Heart right ventricle (tissue), 16 donors: ENCODE measurements at regions not wholly inside any gene's neighbourhood (a gene's known extent, or its start where the extent isn't known, plus 50 kb on each side); places are given as distances from the start of the nearest gene placed in this dataset.

Experiments used
- ATAC-seq, 8 donors: fragments of 200-7000 bp; cut with Tn5 transposase; one replicate each; pipeline ENCODE4 v1.9.1; 2020; ENCODE audit warnings: mild to moderate bottlenecking in 8 of 8, moderate library complexity in 8 of 8, moderate number of reproducible peaks in 1 of 8
- DNase-seq, 2 donors: peaks; one replicate each; pipeline ENCODE4 v3.0.0-alpha.2; 2020
- H3K27ac ChIP-seq, 10 donors: fragments of 200-600 bp; sonication (generic) in 2 of 10; one replicate each; pipeline versions ENCODE4 v1.5.0 to v1.8.0; 2020 to 2022; ENCODE audit warnings: mild to moderate bottlenecking in 3 of 10
- H3K27me3 ChIP-seq, 7 donors: fragments of 200-600 bp; one replicate each; pipeline ENCODE4 v1.8.0; 2021 to 2022; ENCODE audit warnings: mild to moderate bottlenecking in 2 of 7
- H3K36me3 ChIP-seq, 9 donors: fragments of 200-600 bp; sonication (generic) in 1 of 9; one replicate each; pipeline versions ENCODE4 v1.5.0 to v1.8.0; 2020 to 2022; ENCODE audit warnings: mild to moderate bottlenecking in 2 of 9
- H3K4me1 ChIP-seq, 9 donors: fragments of 200-600 bp; sonication (generic) in 1 of 9; one replicate each; pipeline versions ENCODE4 v1.5.0 to v1.8.0; 2020 to 2022; ENCODE audit warnings: mild to moderate bottlenecking in 4 of 9
- H3K4me3 ChIP-seq, 10 donors: fragments of 200-600 bp; sonication (generic) in 2 of 10; one replicate each; pipeline versions ENCODE4 v1.5.0 to v1.8.0; 2020 to 2022; ENCODE audit warnings: mild to moderate bottlenecking in 7 of 10, moderate library complexity in 2 of 10
- H3K9me3 ChIP-seq, 11 donors: fragments of 200-600 bp in 10 of 11; sonication (generic) in 2 of 11; one replicate each; pipeline versions ENCODE4 v1.5.0 to v1.8.0; 2013 to 2022; ENCODE audit warnings: mild to moderate bottlenecking in 2 of 11, control low read depth in 1 of 11, moderate library complexity in 1 of 11
- CTCF ChIP-seq, 9 donors: fragments of 200-600 bp; sonication (generic) in 2 of 9; IDR thresholded peaks; one replicate each; pipeline versions ENCODE4 v1.5.0 to v1.8.0; 2021 to 2022; ENCODE audit warnings: antibody characterized with exemption in 9 of 9, mild to moderate bottlenecking in 5 of 9, moderate library complexity in 1 of 9
- WGBS, 2 donors: extraction: QIAGEN DNeasy Blood & Tissue Kit; methylation state at CpG; one replicate each; pipeline ENCODE4 v1.1.7; 2013; ENCODE audit warnings: inconsistent platforms in 1 of 2; 5-methylcytosine and 5-hydroxymethylcytosine counted together
- intact Hi-C, 10 donors: fragments of 100-400 bp; cut with DNase I; formaldehyde crosslinking; loops; one replicate each; pipeline versions ENCODE4 v1.11.1 to v1.14.2; 2022
- donor health status: Arrhythmogenic right ventricular cardiomyopathy.
- donor health status: ischemic (EF 13 %, LVEDD 7.1; RV severe dilation, severe dysfunction).
- donor health status: healthy with polysubstance abuse.
- donor health status: DM: no; HTN: yes; CAD: no.
- donor health status: DM: no; HTN: no; CAD: no.
- donor health status: ischemic (EF 25% LVEDD 6.9; RV normal size, moderate dysfunction).
- donor health status: ischemic (EF 25% LVEDD 5.7; RV mildly dilated, moderate dysfunction).
- donor health status: healthy.
- donor health status: DM: yes; HTN: yes; CAD: no.
- donor health status: Ischemic cardiomyopathy.
- donor health status: ischemic (EF 35%, LVEDD 5.7; RV mildly dilated, moderate dysfunction).
- donor health status: nonischemic (EF 11% LVEDD 7.7; RV severe dilation, severe dysfunction).
- donor health status: DM: yes; HTN: yes; CAD: no.
- donor health status: PGD.
- donor health status: ischemic (EF 29% LVEDD 5.4; RV normal size, mild dysfunction).
- donor health status: nonischemic (EF 23%, LVEDD 6.1; RV moderate dilation, normal function).

GRCh38 chr6:141483598-141484061 lies 649.1 kb upstream of the GJE1 start:
- Histone ChIP-seq H3K9me3 (no peaks in the 10 kb centered on the region), H3K27me3 (no peaks in the 10 kb centered on the region), H3K4me1 (peaks cover 0 to 36% (median 25%) of the 10 kb centered on the region in 9 donors), H3K27ac (peak overlapping the region; percentile 5 to 83 (median 61)), H3K36me3 (no peaks in the 10 kb centered on the region), H3K4me3 (peak overlapping the region in 6 of 10 donors; percentile 9 to 45 (median 39))
- intact Hi-C loops = loop anchor here in 2 of 10 donors (1.0 to 10.0 kb wide), 3 partner anchors 61 to 79 kb away; no protein-coding TSS in a partner anchor
- TF ChIP-seq CTCF (IDR thresholded peaks at IDR 0.05) = no peak
- ATAC-seq = peak; percentile 79 to 98 (median 95)
- DNase-seq = peak in 1 of 2 donors; percentile 48
- WGBS, 2 donors = 1 to 2% methylated on average over 5 of the region's 5 CpGs

- DNase-seq (no peak), ATAC-seq (peak in 6 of 8 donors; percentile 3 to 54 (median 37))
- Histone ChIP-seq H3K4me3 (peak overlapping the region in 6 of 10 donors; percentile 9 to 45 (median 39)), H3K27ac (peak overlapping the region; percentile 5 to 83 (median 61)), H3K27me3 (no peaks in the 10 kb centered on the region), H3K36me3 (no peaks in the 10 kb centered on the region), H3K9me3 (no peaks in the 10 kb centered on the region), H3K4me1 (peaks cover 0 to 32% (median 25%) of the 10 kb centered on the region in 9 donors)
- intact Hi-C loops = loop anchor here in 2 of 10 donors (1.0 to 10.0 kb wide), 3 partner anchors 62 to 79 kb away; no protein-coding TSS in a partner anchor
- 25 to 43% methylated on average over 6 of the region's 6 CpGs for WGBS, 2 donors
- TF ChIP-seq CTCF (IDR thresholded peaks at IDR 0.05) = no peak
Observed at GRCh38 chr6:141482796-141483597, 649.7 kb upstream of the GJE1 start.

GRCh38 chr6:141475259-141475658 lies 657.5 kb upstream of the GJE1 start:
- ATAC-seq (no peak), DNase-seq (no peak)
- Histone ChIP-seq H3K36me3 (no peaks in the 10 kb centered on the region), H3K9me3 (no peaks in the 10 kb centered on the region), H3K4me1 (no peaks in the 10 kb centered on the region), H3K27me3 (no peaks in the 10 kb centered on the region), H3K27ac (no peak overlapping the region), H3K4me3 (no peak overlapping the region)
- intact Hi-C loops = no loop called here
- TF ChIP-seq CTCF (IDR thresholded peaks at IDR 0.05) = no peak
- WGBS, 2 donors = 78 to 80% methylated on average over 2 of the region's 2 CpGs

GRCh38 chr6:141472162-141472928 lies 660.4 kb upstream of the GJE1 start:
- no peaks in the 10 kb centered on the region for H3K27me3 ChIP-seq
- intact Hi-C loops = no loop called here
- 83 to 92% methylated on average over 2 of the region's 2 CpGs for WGBS, 2 donors

More at GRCh38 chr6:141472162-141472928, 660.4 kb upstream of the GJE1 start:
- DNase-seq (no peak), ATAC-seq (no peak)
- H3K4me1 ChIP-seq = peaks cover 0 to 8% (median 0%) of the 10 kb centered on the region in 9 donors
- no peaks in the 10 kb centered on the region for H3K9me3 ChIP-seq
- no peak for TF ChIP-seq CTCF (IDR thresholded peaks at IDR 0.05)
- H3K27ac ChIP-seq = no peak overlapping the region
- H3K36me3 ChIP-seq = no peaks in the 10 kb centered on the region
- no peak overlapping the region for H3K4me3 ChIP-seq
